Neural cell (in vitro differentiated cells): ENCODE measurements at regions not wholly inside any gene's neighbourhood (a gene's known extent, or its start where the extent isn't known, plus 50 kb on each side); places are given as distances from the start of the nearest gene placed in this dataset.

Source experiments
- CTCF ChIP-seq: fragments of 450-650 bp; IDR thresholded peaks from 2 replicates; pipeline ENCODE4 v1.5.1; 2014; ENCODE audit warnings: antibody characterized with exemption, mild to moderate bottlenecking, moderate library complexity; ENCODE audit not compliant: poor library complexity, severe bottlenecking
- EP300 ChIP-seq: fragments of 450-650 bp; conservative IDR thresholded peaks from 2 replicates; pipeline ENCODE4 v1.6.1; 2014; ENCODE audit warnings: antibody characterized with exemption, mild to moderate bottlenecking, moderate library complexity; ENCODE audit not compliant: poor library complexity, severe bottlenecking
- EZH2 ChIP-seq: fragments of 200-600, 300-800 bp; shearing (Covaris generic), sonication (generic); IDR thresholded peaks from 2 replicates; pipeline ENCODE4 v1.6.1; 2014; ENCODE audit warnings: antibody characterized with exemption, low read length, borderline replicate concordance, mild to moderate bottlenecking; ENCODE audit not compliant: insufficient read depth, poor library complexity, severe bottlenecking
- POLR2AphosphoS5 ChIP-seq: IDR thresholded peaks from 2 replicates; pipeline ENCODE4 v1.6.1; 2012
- RAD21 ChIP-seq: fragments of 450-650 bp; conservative IDR thresholded peaks from 2 replicates; pipeline ENCODE4 v1.6.1; 2014; ENCODE audit warnings: antibody characterized with exemption, mild to moderate bottlenecking, moderate library complexity
- SMC3 ChIP-seq: fragments of 450-650 bp; conservative IDR thresholded peaks from 2 replicates; pipeline ENCODE4 v1.6.1; 2014; ENCODE audit warnings: antibody characterized with exemption, mild to moderate bottlenecking, moderate library complexity; ENCODE audit not compliant: poor library complexity
- TAF1 ChIP-seq: IDR thresholded peaks from 2 replicates; pipeline ENCODE4 v1.6.1; 2012; ENCODE audit warnings: low read depth
- TF ChIP-seq, protein P1 (sequence below): IDR thresholded peaks from 2 replicates; pipeline ENCODE4 v1.6.1; 2012; ENCODE audit warnings: borderline replicate concordance

GRCh38 chr2:146677280-146677679 lies 1167.5 kb upstream of the ACVR2A start:
- TF ChIP-seq CTCF (no peak), POLR2AphosphoS5 (no peak), RAD21 (no peak), EP300 (no peak), SMC3 (no peak), TAF1 (no peak), EZH2 (no peak)
- TF ChIP-seq, protein P1, sequence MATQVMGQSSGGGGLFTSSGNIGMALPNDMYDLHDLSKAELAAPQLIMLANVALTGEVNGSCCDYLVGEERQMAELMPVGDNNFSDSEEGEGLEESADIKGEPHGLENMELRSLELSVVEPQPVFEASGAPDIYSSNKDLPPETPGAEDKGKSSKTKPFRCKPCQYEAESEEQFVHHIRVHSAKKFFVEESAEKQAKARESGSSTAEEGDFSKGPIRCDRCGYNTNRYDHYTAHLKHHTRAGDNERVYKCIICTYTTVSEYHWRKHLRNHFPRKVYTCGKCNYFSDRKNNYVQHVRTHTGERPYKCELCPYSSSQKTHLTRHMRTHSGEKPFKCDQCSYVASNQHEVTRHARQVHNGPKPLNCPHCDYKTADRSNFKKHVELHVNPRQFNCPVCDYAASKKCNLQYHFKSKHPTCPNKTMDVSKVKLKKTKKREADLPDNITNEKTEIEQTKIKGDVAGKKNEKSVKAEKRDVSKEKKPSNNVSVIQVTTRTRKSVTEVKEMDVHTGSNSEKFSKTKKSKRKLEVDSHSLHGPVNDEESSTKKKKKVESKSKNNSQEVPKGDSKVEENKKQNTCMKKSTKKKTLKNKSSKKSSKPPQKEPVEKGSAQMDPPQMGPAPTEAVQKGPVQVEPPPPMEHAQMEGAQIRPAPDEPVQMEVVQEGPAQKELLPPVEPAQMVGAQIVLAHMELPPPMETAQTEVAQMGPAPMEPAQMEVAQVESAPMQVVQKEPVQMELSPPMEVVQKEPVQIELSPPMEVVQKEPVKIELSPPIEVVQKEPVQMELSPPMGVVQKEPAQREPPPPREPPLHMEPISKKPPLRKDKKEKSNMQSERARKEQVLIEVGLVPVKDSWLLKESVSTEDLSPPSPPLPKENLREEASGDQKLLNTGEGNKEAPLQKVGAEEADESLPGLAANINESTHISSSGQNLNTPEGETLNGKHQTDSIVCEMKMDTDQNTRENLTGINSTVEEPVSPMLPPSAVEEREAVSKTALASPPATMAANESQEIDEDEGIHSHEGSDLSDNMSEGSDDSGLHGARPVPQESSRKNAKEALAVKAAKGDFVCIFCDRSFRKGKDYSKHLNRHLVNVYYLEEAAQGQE, result no peak
